ENCODE measurements at regions not wholly inside any gene's neighbourhood (a gene's known extent, or its start where the extent isn't known, plus 50 kb on each side); places are given as distances from the start of the nearest gene placed in this dataset.
A peak's percentile ranks its signal among the peaks of the same experiment; 100 is the strongest.

GRCh38 chr21:43340491-43341377, 86.2 kb downstream of the SIK1 start:
- POLR2A ChIA-PET: interaction anchor here (1.4 to 1.8 kb wide), 2 partner anchors 33 to 143 kb away, joined by 3 to 7 read pairs; no protein-coding TSS in a partner anchor
- intact Hi-C loops (cut with micrococcal nuclease): no loop called here
- BruUV-seq (replicated peaks): no TSS peak
- H3K27ac Mint-ChIP-seq (ENCODE audit: low read depth, unreplicated experiment): peak overlapping the region; percentile 35
- peaks cover 15% of the 10 kb centered on the region for H3K9me3 Mint-ChIP-seq (ENCODE audit: unreplicated experiment)
- no peaks in the 10 kb centered on the region for H3K27me3 Mint-ChIP-seq (ENCODE audit: insufficient read depth, unreplicated experiment)
- CTCF ChIA-PET: no interaction called here
- peak; percentile 77 for DNase-seq (ENCODE audit: unreplicated experiment)
- H3K4me1 Mint-ChIP-seq (ENCODE audit: insufficient read depth, unreplicated experiment): peaks cover 14% of the 10 kb centered on the region
- H3K36me3 Mint-ChIP-seq (ENCODE audit: insufficient read depth, unreplicated experiment): peaks cover 4% of the 10 kb centered on the region
- no peak for TF ChIP-seq CTCF (IDR thresholded peaks at IDR 0.05; ENCODE audit: unreplicated experiment)
- H3K4me3 Mint-ChIP-seq (ENCODE audit: unreplicated experiment): no peak overlapping the region

- ChIA-PET POLR2A (interaction anchor here (1.8 kb wide), 1 partner anchor 142 kb away, joined by 3 read pairs; no protein-coding TSS in a partner anchor), CTCF (no interaction called here)
- H3K9me3 Mint-ChIP-seq (ENCODE audit: unreplicated experiment): peaks cover 18% of the 10 kb centered on the region
- H3K36me3 Mint-ChIP-seq (ENCODE audit: insufficient read depth, unreplicated experiment): peaks cover 4% of the 10 kb centered on the region
- H3K27ac Mint-ChIP-seq (ENCODE audit: low read depth, unreplicated experiment): no peak overlapping the region
- no peak overlapping the region for H3K4me3 Mint-ChIP-seq (ENCODE audit: unreplicated experiment)
- no TSS peak for BruUV-seq (replicated peaks)
- no peak for DNase-seq (ENCODE audit: unreplicated experiment)
- intact Hi-C loops (cut with micrococcal nuclease): no loop called here
- TF ChIP-seq CTCF (IDR thresholded peaks at IDR 0.05; ENCODE audit: unreplicated experiment): no peak
- peaks cover 16% of the 10 kb centered on the region for H3K4me1 Mint-ChIP-seq (ENCODE audit: insufficient read depth, unreplicated experiment)
- no peaks in the 10 kb centered on the region for H3K27me3 Mint-ChIP-seq (ENCODE audit: insufficient read depth, unreplicated experiment)
Observed at GRCh38 chr21:43339668-43340067, 87.3 kb downstream of the SIK1 start.

DNA sequence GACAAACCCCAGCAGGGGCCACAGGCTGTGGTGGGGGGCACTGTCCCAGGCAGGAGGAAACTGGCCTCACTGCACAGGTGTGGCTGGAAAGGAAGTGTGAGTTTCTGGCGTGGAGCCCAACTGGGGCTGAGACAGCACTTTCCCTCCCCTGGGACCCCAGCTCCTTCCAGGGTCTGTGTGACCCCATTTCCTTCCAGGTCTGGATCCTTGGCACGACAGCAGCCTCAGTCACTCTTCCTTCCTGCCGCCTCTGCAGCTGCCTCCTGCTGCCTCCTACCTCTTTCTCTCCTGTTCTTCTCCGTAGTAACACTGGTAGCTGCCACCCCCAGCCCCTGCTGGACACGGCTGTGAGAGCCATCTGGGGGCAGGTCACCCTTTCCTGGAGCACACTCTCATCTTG, 88.0 kb downstream of the SIK1 start:
- ChIA-PET POLR2A (interaction anchor here (0.5 to 0.6 kb wide), 2 partner anchors 11 to 150 kb away, joined by 3 to 4 read pairs; no protein-coding TSS in a partner anchor), CTCF (no interaction called here)
- H3K9me3 Mint-ChIP-seq (ENCODE audit: unreplicated experiment): peaks cover 18% of the 10 kb centered on the region
- no peak for TF ChIP-seq CTCF (IDR thresholded peaks at IDR 0.05; ENCODE audit: unreplicated experiment)
- peaks cover 23% of the 10 kb centered on the region for H3K4me1 Mint-ChIP-seq (ENCODE audit: insufficient read depth, unreplicated experiment)
- no peak for DNase-seq (ENCODE audit: unreplicated experiment)
- no TSS peak for BruUV-seq (replicated peaks)
- H3K36me3 Mint-ChIP-seq (ENCODE audit: insufficient read depth, unreplicated experiment): peaks cover 4% of the 10 kb centered on the region
- H3K4me3 Mint-ChIP-seq (ENCODE audit: unreplicated experiment): no peak overlapping the region
- intact Hi-C loops (cut with micrococcal nuclease): no loop called here
- H3K27me3 Mint-ChIP-seq (ENCODE audit: insufficient read depth, unreplicated experiment): no peaks in the 10 kb centered on the region
- H3K27ac Mint-ChIP-seq (ENCODE audit: low read depth, unreplicated experiment): no peak overlapping the region

GRCh38 chr21:43337901-43338655, 88.9 kb downstream of the SIK1 start:
- BruUV-seq (replicated peaks): no TSS peak
- POLR2A ChIA-PET: interaction anchor here (0.5 kb wide), 1 partner anchor 10 kb away, joined by 4 read pairs; no protein-coding TSS in a partner anchor
- H3K4me1 Mint-ChIP-seq (ENCODE audit: insufficient read depth, unreplicated experiment): peaks cover 31% of the 10 kb centered on the region
- DNase-seq (ENCODE audit: unreplicated experiment): no peak
- peak overlapping the region; percentile 73 for H3K27ac Mint-ChIP-seq (ENCODE audit: low read depth, unreplicated experiment)
- H3K27me3 Mint-ChIP-seq (ENCODE audit: insufficient read depth, unreplicated experiment): no peaks in the 10 kb centered on the region
- CTCF ChIA-PET: interaction anchor here (0.6 kb wide), 1 partner anchor 24 kb away, joined by 3 read pairs; no protein-coding TSS in a partner anchor
- intact Hi-C loops (cut with micrococcal nuclease): no loop called here
- no peak for TF ChIP-seq CTCF (IDR thresholded peaks at IDR 0.05; ENCODE audit: unreplicated experiment)
- H3K9me3 Mint-ChIP-seq (ENCODE audit: unreplicated experiment): peaks cover 18% of the 10 kb centered on the region
- peaks cover 4% of the 10 kb centered on the region for H3K36me3 Mint-ChIP-seq (ENCODE audit: insufficient read depth, unreplicated experiment)
- H3K4me3 Mint-ChIP-seq (ENCODE audit: unreplicated experiment): no peak overlapping the region

Data from MCF 10A (cell line).